NOMO-1 treated with DMSO at 0.1 percent for 48 hours (cell line): ENCODE measurements at regions not wholly inside any gene's neighbourhood (a gene's known extent, or its start where the extent isn't known, plus 50 kb on each side); places are given as distances from the start of the nearest gene placed in this dataset.

Experiments used
- DNase-seq: peaks from one replicate; lab custom pipeline; 2025; ENCODE audit not compliant: unreplicated experiment; lab: John Stamatoyannopoulos, UW

DNA sequence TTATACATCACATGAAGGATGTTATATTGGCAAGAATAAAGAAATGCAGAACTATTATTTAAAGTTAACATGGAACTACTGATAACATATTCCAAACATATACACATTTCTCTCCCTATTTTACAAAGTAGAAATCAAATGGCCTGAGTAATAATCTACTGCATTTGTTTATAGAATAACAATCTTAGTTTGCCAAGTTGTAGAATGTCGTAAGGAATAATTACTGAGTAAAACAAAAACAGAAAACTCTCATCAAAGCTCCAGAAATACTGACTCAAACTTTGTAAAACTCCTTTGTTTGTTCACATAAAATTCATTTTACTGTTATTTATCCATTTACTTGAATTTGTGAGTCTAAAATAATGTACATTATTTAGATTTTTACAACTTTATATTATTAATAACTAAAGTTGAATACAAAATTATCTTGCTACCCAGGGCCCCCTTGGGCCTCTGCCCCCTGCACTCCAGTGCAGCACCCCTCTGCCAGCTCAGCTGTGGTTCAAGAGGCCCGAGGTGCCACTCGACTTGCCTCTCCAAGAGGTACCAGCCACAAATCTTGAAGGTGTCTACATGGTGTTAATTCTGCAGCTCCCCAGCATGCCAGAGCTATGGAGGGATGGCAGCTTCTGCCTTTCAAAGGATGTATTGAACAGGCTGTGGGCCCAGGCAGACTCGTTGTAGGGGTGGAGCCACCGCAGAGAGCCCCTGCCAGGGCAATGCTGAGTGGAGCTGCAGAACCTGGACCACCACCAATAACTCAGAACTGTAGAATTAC, 2819.7 kb downstream of the PCDH9 start:
- no peak for DNase-seq

DNA sequence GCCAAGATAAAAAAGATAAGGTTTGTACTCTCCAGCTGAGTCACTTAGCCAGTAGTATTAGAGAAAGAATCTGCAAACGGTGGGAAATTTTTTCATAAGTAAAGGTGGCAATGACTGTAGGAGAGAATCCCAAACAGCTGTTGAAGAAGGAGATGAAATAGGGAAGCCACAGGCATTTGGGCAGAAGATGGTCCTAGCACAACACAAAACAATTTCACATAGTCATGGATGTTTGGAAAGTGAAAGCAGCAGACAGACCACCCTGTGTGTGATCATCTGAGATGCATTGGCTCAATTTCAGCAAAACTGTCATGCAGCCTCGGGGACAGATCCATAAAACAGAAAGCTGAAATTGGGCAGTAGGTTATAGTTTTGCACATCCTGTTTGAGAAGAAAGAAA, 2832.4 kb downstream of the PCDH9 start:
- no peak for DNase-seq

DNA sequence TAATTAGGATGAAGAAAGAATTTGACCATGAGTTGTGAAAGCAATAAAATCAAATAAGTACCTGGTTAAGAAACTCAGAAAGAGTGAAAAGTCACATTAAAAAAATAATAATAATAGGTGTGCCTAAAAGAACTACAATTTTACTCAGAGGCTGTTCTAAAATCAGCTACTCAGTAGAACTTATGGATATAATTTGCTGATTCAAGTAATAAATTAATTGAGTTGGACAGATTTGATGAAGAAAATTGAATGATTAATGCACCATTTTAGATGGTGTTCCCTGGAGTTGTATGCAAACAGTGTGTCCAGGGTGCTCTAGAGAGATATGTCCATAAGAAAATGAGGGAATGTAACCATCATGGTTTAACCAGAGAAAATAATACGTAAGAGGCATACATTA, 2852.5 kb downstream of the PCDH9 start:
- no peak for DNase-seq

GRCh38 chr13:64371461-64371860, 2858.7 kb downstream of the PCDH9 start:
- no peak for DNase-seq

- no peak for DNase-seq
Observed at GRCh38 chr13:64371045-64371444, 2859.1 kb downstream of the PCDH9 start.

GRCh38 chr13:64369121-64369520, 2861.0 kb downstream of the PCDH9 start:
- no peak for DNase-seq

GRCh38 chr13:64362564-64362963, 2867.6 kb downstream of the PCDH9 start:
- no peak for DNase-seq

GRCh38 chr13:64347664-64348063, 2882.5 kb downstream of the PCDH9 start:
- no peak for DNase-seq

DNA sequence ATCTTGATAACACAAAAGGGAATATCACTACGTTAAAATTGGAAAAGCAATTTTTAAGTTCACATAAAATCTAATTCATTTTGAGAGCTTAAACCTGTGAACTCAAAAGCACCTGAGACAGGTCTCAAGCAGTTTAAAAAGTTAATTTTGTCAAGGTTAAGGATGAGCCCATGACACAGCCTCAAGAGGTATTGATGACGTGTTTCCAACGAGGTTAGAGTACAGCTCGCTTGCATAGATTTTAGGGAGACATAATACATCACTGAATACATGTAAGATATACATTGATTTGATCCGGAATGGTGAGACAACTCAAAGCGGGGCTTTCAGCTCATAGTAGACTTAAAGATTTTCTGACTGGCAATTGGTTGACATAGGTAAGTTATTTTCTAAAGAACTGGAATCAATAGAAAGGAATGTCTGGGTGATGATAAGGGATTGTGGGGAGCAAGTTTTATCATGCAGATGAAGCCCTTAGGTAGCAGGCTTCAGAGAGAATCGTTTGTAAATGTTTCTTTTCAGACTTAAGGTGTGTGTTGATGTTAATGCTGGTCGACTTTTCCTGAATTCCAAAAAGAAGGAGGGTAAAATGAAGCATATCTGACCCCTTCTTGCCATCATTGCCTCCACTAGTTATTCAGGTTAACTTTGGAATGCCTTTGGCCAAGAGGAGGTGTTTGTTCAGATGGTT, 2890.6 kb downstream of the PCDH9 start:
- no peak for DNase-seq

DNA sequence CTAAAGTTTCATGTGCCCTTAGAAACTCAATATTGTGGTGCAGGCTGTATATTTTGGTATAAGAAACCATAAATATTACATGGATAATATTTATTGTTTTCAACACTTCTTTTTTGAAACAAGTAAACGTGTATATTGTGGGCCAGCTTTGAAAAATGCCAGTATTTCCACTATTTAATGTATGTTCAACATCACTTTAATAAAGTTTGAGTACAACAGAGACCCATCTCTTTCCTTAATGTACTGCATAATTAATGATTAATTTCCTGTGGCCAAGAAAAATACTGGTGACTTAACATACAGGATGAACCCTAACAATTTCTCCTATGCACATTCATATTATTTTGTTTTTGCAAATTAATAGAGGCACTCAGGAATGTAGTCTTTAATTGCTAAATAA, 2891.5 kb downstream of the PCDH9 start:
- DNase-seq = no peak

DNA sequence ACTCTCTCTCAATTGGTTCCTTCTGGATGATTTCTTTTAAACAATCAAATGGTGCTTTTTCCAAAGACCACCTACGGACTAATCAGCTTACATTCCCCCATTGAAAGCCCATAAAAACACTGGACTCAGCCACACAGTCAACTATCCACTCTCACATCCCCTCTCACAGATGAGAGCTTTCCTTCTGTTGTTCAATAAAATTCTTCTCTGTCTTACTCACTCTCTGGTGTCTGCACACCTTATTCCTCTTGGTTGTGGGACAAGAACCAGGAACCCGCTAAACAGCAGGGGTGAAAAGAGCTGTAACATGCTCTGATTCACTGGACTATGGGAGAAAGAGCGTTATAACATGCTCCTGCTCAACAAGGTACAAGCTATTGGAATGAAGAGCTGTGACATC, 2896.2 kb downstream of the PCDH9 start:
- no peak for DNase-seq

GRCh38 chr13:64332048-64332447, 2898.1 kb downstream of the PCDH9 start:
- DNase-seq = no peak

GRCh38 chr13:64327505-64328194, 2902.5 kb downstream of the PCDH9 start:
- DNase-seq = no peak

DNA sequence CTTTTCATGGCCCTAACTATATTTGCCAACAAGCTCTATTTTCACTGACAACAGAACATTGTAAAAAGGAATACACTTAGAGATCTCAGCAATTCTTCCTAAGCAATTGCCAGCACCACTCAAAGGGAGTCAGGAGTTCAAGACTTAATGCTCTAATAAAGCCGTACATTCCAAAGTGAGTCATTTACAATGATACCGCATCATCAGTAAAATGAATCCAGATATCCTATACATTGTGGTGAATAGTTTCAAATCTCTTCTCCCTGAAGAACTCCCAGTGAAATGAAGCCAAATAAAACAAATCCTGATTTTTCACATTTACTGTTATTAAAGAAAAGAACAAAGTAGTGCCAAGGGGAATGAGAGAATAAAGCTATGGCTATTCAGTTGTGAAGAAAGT, 2898.7 kb upstream of the PCDH20 start:
- no peak for DNase-seq

GRCh38 chr13:64311948-64312347, 2896.3 kb upstream of the PCDH20 start:
- no peak for DNase-seq

- DNase-seq = no peak
Observed at GRCh38 chr13:64311112-64311511, 2895.5 kb upstream of the PCDH20 start.

GRCh38 chr13:64305246-64305645, 2889.6 kb upstream of the PCDH20 start:
- no peak for DNase-seq

GRCh38 chr13:64300239-64300638, 2884.6 kb upstream of the PCDH20 start:
- no peak for DNase-seq

DNA sequence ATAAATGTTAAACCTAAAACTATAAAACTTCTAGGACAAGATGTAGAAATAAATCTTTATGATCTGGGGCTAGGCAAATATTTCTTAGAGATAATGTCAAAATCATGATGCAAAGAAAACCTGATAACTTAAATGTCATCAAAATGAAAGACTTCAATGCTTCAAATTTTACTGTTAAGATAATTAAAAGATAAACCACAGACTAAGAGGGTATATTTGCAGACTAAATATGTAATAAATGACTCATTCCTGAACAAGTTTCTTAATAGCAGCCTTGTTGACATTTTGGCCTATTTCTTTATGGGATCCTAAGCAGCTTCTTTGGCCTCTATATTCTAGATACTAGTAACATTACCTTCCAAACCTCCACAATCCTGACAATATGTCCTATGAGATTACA, 2878.3 kb upstream of the PCDH20 start:
- DNase-seq = no peak

GRCh38 chr13:64289702-64290101, 2874.1 kb upstream of the PCDH20 start:
- no peak for DNase-seq

- DNase-seq = no peak
Observed at GRCh38 chr13:64283926-64284325, 2868.3 kb upstream of the PCDH20 start.

GRCh38 chr13:64278493-64278892, 2862.8 kb upstream of the PCDH20 start:
- no peak for DNase-seq
